Stimulated activated CD8-positive, alpha-beta memory T cell treated with anti-CD3 and anti-CD28 coated beads, Interleukin-7, amount 100 ng/mL, for 48 hours (primary cell): ENCODE measurements at regions not wholly inside any gene's neighbourhood (a gene's known extent, or its start where the extent isn't known, plus 50 kb on each side); places are given as distances from the start of the nearest gene placed in this dataset.

ENCODE experiments used
- DNase-seq, 2 donors: peaks; one replicate each; pipeline ENCODE4 v3.0.0-alpha.2; 2020; ENCODE audit warnings: low read depth in 1 of 2; ENCODE audit errors: extremely low read depth in 1 of 2

DNA sequence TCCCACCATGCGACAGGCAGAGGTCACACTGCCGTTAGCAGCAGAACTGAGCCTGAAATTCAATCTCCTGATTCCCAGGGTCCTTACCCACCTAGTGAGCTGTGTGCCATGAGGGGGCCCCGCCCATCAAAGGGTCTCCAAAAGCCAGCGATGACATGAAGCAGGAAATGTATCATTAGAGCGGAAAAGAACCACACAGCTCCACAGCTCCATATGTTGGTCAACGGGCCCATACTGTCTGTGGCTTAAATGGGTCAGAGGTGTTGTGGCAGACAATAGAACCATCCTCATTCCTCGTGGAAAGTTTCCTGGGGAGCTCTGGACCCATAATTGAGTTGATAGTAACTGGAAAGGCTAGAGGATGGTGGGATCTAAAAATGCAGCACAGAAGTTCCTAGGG, 68.1 kb upstream of the PODXL start:
- no peak for DNase-seq

DNA sequence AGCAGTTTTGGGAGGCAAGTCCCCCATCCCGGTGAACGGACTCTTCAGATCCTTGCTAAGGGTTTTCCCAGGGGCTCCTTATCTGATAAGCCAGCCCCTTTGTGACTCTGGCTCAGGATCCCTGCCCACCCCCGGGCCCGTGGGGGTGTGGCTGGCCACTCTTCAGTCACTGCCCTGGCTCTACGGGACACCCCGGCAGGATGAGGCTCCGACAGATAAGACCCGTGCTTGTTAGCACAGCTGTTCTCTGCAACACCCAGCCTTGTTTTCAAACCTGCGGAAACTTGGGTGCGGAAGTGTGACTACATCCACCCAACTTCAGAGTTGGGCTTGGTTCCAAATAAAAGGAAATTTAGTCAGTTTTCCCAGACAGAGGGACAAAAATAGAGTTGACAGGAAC, 66.7 kb upstream of the PODXL start:
- no peak for DNase-seq

DNA sequence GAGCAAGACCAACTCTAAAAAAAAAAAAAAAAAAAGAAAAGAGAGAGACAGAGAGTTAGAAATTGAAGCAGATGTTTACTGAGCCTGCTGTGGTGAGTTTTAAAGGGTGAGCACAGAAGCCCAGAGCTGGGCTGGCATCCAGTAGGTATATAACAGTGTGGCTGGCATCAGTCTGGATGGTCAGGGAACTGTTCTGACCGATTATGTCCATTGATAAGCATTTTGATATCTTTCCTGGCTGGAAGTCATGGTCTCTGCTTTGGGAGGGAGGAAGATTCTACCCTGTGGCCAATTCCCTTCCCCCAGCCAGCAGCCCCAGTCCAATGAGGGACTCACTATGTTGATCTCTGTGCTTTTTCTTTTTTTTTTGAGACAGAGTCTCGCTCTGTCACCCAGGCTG, 65.2 kb upstream of the PODXL start:
- no peak for DNase-seq

DNA sequence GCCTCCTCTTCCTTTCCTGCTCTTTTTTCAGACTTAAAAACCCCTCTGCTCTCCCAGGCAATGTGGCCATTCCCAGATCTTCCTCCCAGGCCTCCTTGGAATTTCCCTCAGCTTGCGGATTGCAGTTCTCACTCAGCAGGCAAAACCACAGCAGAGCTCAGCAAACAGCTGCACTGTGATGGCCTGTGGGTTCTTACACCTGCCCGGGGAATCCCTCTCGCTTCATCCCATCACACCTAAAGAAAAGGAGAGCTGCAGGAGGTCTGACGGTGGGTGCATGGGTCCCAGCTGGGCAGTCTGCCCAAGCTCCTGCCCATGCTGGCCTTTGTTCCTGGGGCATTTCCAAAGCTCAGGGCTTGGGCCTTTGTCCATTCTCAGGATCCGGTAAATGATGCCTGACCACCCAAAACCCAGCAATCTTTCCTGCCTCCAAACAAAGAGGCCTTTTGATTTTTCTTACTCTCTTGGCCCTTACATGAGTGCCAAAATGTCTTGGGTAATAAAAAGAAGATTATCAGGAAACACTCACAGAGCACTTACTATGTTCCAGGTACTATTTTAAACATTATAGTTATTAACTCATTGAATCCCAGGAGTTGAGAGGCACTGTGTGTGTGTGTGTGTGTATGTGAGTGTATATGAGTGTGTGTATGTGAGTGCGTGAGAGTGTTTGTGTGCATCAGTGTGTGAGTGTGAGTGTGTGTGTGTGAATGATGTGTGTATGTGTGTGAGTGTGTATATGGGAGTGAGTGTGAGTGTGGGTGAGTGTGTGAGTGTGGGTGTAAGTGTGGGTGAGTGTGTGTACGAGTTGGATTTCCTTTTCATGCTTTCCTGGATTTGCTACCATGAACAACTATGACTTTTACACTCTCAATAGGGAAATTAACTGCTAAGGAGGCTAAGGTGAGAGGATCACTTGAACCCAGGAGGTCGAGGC, 64.5 kb upstream of the PODXL start:
- no peak for DNase-seq

DNA sequence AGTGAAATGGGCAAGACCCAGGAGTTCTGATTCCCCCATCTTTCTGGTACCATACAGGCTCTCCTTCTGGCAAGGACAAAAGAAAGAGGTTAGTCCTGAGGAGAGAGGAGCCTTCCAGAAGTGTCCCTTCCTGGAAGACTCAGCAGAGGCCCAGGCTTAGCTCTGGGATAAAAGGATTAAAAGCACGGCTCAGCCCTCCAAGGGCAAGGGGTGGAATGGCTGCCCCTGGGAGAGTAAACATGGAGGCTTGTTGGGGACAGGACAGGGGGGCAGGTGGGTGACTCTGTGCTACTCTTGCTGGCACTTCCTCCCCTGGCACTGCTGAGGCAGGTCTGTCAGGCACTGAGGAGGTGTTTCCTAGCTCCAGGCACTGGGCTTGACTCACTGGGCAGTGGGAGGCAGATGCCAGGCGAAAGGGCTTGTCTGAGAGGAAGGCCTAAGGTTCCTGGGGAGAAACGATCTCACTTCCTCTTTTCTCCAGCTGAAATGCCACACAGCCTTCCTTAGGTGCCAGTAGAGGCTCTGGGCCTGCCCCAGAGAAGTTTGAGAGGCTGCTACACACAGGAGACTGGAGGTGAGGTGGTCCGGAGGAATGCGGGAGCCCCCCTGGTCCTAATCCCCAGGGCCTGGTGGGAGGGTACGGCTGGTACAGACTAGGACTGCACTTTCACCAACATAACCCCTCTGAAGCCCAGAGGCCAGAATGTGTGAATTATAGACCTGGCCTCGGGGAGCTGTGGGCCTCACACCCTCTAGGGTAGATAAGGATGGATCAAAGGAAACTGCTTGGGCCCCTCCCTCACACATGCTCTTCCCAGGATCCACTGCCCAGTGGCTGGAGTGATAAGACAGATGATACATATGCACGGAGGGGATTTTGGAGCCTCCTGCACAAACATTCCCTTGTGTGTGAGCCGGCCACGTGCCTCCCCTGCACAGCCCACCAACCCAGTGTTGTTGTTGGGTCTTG, 63.2 kb upstream of the PODXL start:
- DNase-seq: no peak

DNA sequence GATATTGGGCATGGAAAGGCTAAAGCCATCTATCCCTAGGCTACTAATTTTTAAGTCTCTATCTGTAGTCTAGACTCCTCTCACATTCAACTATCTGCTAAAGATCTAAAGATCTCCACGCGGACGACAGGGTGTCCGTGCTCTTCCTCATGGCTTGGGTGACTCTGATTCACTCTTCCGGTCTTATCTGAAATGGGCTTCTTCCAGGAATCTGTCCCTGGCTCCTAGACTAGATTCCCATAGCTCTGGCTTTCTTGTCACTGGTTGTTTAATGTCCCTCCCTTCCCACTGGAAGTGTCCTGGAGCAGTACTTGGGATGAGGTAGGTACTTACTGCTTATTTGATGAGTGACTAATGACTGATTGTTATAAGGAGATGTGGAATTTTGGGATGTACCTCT, 62.0 kb upstream of the PODXL start:
- no peak for DNase-seq

DNA sequence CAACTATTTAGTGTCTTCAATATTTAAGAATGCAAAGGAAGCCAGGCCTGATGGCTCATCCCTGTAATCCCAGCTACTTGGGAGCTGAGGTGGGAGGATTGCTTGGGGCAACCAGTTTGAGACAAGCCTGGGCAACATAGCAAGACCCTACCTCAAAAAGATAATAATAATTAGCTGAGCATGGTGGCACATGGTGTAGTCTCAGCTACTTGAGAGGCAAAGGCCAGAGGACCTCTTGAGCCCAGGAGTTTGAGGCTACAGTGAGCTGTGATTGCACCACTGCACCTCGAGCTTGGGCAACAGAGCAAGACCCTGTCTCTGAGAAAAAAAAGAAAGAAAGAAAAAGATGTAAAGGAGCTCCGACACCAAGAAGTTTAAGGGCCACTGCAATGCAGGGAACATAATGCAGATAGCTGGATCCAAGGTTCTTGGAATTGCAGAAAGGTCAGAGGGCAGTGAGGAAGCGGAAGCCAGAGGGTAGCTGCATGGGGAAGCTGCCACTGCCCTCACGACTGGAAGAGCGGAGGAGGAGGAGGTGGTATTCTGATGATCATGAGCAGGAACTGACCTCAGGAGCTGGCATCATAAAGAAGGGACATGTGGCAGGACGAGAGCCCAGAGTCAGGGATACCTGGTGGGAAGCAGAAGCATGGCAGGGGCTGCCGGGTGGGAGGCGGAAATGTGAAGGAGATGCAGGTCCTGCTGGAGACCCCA, 60.2 kb upstream of the PODXL start:
- DNase-seq: no peak

DNA sequence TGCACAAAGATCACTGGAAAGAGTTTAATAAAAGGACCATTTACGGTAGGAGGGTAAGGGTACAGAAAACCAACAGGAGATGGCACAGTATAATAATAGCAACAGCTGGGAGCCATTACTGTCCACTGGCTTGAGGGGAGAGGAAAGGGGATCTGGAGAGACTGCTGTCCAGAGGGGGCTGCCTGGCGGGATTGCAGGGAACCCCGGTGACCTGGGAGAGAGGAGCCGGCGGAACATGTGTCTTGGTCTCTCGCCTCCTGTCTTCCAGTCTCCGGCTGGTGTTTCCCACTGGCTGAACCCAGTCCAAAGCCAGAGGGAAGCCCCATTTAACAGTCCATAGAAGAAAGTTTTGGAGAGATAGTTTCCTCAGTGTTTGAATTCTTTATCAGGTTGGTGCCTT, 57.5 kb upstream of the PODXL start:
- no peak for DNase-seq

DNA sequence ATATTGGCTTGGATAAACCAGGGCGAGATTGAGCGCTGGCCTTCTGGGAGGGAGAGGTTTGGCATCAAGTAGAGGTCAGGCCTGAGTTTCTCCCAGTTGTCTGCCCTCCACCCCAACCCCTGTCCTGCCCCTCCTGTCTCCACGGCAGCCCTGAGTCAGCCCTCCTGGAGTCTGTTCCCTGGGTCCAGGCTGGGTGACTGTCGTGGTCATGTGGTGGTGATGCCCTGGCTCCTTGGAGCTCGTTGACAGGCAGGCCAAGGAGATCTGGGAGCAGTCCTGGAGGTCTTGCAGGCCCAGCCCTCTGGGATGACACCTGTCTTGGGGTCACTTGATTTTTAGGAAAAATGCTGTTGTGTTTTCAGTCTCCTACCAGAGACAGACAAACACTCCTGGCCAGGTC, 53.6 kb upstream of the PODXL start:
- no peak for DNase-seq

DNA sequence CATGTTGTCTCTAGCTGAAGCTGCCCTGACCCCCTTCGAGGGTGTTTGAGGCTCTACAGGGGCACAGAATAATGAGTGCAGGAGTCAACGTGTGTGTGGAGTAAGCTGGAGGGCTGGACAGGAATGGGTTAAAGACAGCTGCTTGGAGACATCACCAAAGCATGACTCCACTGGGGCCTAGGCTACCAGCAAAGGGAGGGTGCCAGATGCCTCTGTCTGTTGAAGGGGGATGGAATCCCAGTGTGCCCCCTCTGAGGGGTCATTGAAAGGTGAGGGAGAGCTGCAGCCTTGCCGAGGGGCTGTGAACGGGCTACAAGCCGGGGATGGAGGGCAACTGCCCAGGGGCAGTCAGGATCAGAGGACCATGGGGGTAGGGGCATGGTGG, 51.7 kb upstream of the PODXL start:
- no peak for DNase-seq

DNA sequence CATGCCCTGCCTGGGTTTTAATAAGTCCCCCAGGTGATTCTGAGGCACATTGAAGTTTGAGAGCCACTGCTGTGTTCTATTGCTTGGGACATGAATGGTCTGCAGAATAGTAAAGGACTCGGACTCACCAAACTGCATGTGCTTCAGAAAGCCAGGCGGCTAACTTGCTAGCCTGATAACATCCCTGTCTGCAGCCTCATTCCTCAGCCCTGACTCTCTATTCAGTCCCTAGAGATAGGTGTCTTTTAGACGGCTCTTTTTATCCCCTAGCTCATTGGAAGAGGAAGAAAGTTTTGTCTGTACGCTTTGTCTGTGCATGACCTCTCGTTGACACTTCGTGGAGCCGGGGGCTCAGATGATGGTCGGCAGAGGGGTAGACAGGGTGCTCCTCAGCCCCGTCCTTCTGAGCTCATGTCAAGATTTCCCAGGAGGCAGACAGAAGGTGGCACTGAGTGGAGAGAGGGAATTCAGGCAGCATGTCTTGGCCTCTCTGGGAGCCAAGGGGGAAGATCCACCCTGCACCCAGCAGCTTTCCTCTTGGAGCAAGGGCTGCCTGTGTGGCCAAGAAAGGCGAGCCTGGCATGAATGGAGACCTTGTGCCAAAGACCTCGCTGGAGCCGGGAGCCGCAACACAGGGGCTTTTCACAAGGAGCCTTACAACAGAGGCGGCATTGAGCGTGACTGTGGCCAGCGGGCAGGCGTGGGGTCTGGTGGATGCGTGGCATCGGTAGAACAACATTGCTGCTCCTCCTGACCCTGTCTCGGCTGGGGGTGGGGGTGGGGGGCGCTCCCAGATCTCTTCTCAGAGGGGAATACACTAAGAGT, 51.1 kb upstream of the PODXL start:
- DNase-seq: no peak

DNA sequence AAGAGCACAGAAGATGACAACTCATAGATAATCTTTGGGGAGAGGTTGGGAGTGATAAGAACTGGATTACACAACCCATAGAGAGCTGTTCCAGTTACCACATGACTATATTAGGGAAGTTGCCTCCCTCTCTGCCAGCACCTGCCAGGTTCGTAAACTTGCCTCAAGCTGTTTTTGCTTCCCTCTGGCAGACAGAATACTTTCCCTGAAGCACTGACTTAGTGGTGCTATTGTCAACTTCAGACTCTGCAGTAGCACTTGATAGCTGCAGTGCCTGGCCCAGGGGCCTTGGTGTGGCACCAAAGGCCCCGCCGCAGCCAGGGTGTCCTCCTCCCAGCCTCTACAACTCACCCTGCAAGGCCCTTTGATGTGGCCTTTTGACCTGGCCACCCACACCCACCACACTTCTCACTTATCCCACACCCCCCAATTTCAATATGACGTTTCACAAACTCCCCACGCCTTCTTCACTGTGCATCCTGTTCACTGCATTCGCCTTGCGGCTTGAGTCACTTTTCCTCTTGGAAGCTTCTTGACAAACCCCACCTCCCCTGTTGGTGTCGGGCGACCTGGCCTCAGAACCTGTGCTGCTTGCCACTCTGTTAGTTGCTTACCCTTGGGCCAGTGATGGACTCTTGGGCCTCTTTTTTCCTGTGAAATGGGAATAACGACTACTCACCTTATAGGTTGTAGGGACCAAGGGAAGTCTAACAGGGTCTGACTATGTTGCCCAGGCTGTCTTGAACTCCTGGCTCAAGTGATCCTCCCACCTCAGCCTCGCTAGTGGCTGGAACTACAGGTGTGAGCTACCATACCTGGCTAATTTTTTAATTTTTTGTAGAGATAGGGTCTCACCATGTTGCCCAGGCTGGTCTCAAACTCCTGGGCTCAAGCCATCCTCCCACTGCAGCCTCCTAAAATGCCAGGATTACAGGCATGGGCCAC, 50.2 kb upstream of the PODXL start:
- peak in 1 of 2 donors; percentile 6 for DNase-seq
